GM23338 (cell line): ENCODE measurements at regions not wholly inside any gene's neighbourhood (a gene's known extent, or its start where the extent isn't known, plus 50 kb on each side); places are given as distances from the start of the nearest gene placed in this dataset.

ENCODE experiments used
- ATAC-seq: fragments of 200-7000 bp; cut with Tn5 transposase; 3 replicates; pipeline ENCODE4 v1.9.1; 2020
- DNase-seq: peaks from one replicate; pipeline ENCODE4 v3.0.0-alpha.2; 2015; ENCODE audit warnings: low spot score
- H2AFZ ChIP-seq: fragments of 200-600 bp; sonication (generic); 2 replicates; pipeline ENCODE4 v1.8.0; 2016; ENCODE audit warnings: antibody characterized with exemption, mild to moderate bottlenecking, moderate library complexity
- H3F3A ChIP-seq: fragments of 200-600 bp; sonication (generic); replicated peaks from 2 replicates; pipeline ENCODE4 v1.8.0; 2017; ENCODE audit warnings: antibody characterized with exemption, mixed run types, low read depth
- H3K27ac ChIP-seq: fragments of 200-600 bp; sonication (generic); 2 replicates; pipeline ENCODE4 v1.6.1; 2016; ENCODE audit warnings: low read depth
- H3K27me3 ChIP-seq: fragments of 200-600 bp; sonication (generic); 2 replicates; pipeline ENCODE4 v1.8.0; 2016; ENCODE audit warnings: mild to moderate bottlenecking, mixed run types, moderate library complexity; ENCODE audit not compliant: insufficient read depth
- H3K36me3 ChIP-seq: fragments of 200-600 bp; sonication (generic); 2 replicates; pipeline ENCODE4 v1.8.0; 2016; ENCODE audit warnings: mild to moderate bottlenecking; ENCODE audit not compliant: insufficient read depth
- H3K4me1 ChIP-seq: fragments of 200-600 bp; sonication (generic); 2 replicates; pipeline ENCODE4 v1.8.0; 2016; ENCODE audit warnings: mild to moderate bottlenecking, moderate library complexity; ENCODE audit not compliant: insufficient read depth
- H3K4me2 ChIP-seq: fragments of 200-600 bp; sonication (generic); 2 replicates; pipeline ENCODE4 v1.7.1; 2017; ENCODE audit warnings: mixed run types
- H3K4me3 ChIP-seq: fragments of 200-600 bp; sonication (generic); 2 replicates; pipeline ENCODE4 v1.6.1; 2016; ENCODE audit warnings: mixed run types
- H3K79me2 ChIP-seq: fragments of 200-600 bp; sonication (generic); replicated peaks from 2 replicates; pipeline ENCODE4 v1.8.0; 2017; ENCODE audit warnings: mild to moderate bottlenecking; ENCODE audit not compliant: insufficient read depth
- H3K9me2 ChIP-seq: fragments of 200-600 bp; sonication (generic); 2 replicates; pipeline ENCODE4 v1.8.0; 2017; ENCODE audit not compliant: insufficient read depth
- H4K20me1 ChIP-seq: fragments of 200-600 bp; sonication (generic); replicated peaks from 2 replicates; pipeline ENCODE4 v1.8.0; 2017; ENCODE audit warnings: mild to moderate bottlenecking; ENCODE audit not compliant: insufficient read depth
- H3K27ac Mint-ChIP-seq: 2 replicates; pipeline ENCODE4 v1.8.0; 2020; ENCODE audit warnings: inconsistent platforms, mild to moderate bottlenecking, moderate library complexity, mixed read lengths
- H3K27me3 Mint-ChIP-seq: 3 replicates; pipeline ENCODE4 v1.8.0; 2022; ENCODE audit warnings: low read depth, mild to moderate bottlenecking, moderate library complexity, mixed read lengths, inconsistent platforms; ENCODE audit not compliant: insufficient read depth, poor library complexity
- H3K36me3 Mint-ChIP-seq: 3 replicates; pipeline ENCODE4 v1.8.0; 2021; ENCODE audit warnings: low read depth, mild to moderate bottlenecking, inconsistent platforms, moderate library complexity, mixed read lengths
- H3K4me1 Mint-ChIP-seq: 3 replicates; pipeline ENCODE4 v1.8.0; 2020; ENCODE audit warnings: mild to moderate bottlenecking, inconsistent platforms, mixed read lengths
- H3K4me3 Mint-ChIP-seq: 3 replicates; pipeline ENCODE4 v1.8.0; 2021; ENCODE audit warnings: moderate library complexity, mild to moderate bottlenecking, inconsistent platforms, mixed read lengths
- H3K9me3 Mint-ChIP-seq: 3 replicates; pipeline ENCODE4 v1.8.0; 2020; ENCODE audit warnings: moderate library complexity, mild to moderate bottlenecking, inconsistent platforms, mixed read lengths
- CREB1 ChIP-seq: fragments of 250-450 bp; sonication (Bioruptor Pico); IDR thresholded peaks from 2 replicates; pipeline ENCODE4 v1.5.0; 2020; ENCODE audit warnings: low read depth, mild to moderate bottlenecking, moderate library complexity
- EZH2 ChIP-seq: fragments of 200-600 bp; sonication (generic); IDR thresholded peaks from one replicate; pipeline ENCODE4 v1.8.0; 2017; ENCODE audit warnings: antibody characterized with exemption, mild to moderate bottlenecking, low read depth; ENCODE audit not compliant: unreplicated experiment
- EZH2phosphoT487 ChIP-seq: fragments of 200-600 bp; sonication (generic); IDR thresholded peaks from one replicate; pipeline ENCODE4 v1.8.1; 2018; ENCODE audit warnings: antibody characterized with exemption; ENCODE audit not compliant: unreplicated experiment
- JUNB ChIP-seq: IDR thresholded peaks from one replicate; pipeline ENCODE4 v1.6.1; 2016; ENCODE audit warnings: antibody characterized with exemption; ENCODE audit not compliant: unreplicated experiment
- NANOG ChIP-seq: IDR thresholded peaks from 2 replicates; pipeline ENCODE4 v1.6.1; 2016; ENCODE audit warnings: antibody characterized with exemption, borderline replicate concordance
- POLR2AphosphoS5 ChIP-seq: IDR thresholded peaks from 2 replicates; pipeline ENCODE4 v1.6.1; 2016; ENCODE audit warnings: antibody characterized with exemption, low read depth
- STAT1 ChIP-seq: IDR thresholded peaks from one replicate; pipeline ENCODE4 v1.6.1; 2016; ENCODE audit warnings: antibody characterized with exemption; ENCODE audit not compliant: unreplicated experiment
- ZNF114 ChIP-seq: fragments of 250-450 bp; sonication (Bioruptor Pico); IDR thresholded peaks from 2 replicates; pipeline ENCODE4 v1.5.0; 2020; ENCODE audit warnings: mild to moderate bottlenecking, moderate library complexity
- ZNF331 ChIP-seq: fragments of 250-450 bp; sonication (Bioruptor Pico); IDR thresholded peaks from 2 replicates; pipeline ENCODE4 v1.5.0; 2020; ENCODE audit warnings: low read depth, mild to moderate bottlenecking, moderate library complexity
- TF ChIP-seq, protein P1 (sequence below), 2 experiments: fragments of 200-600 bp in 1 of 2; sonication (generic) in 1 of 2; conservative IDR thresholded peaks; 2 replicates each; pipeline versions ENCODE4 v1.5.1 to v1.6.1; 2016 to 2017; ENCODE audit warnings: antibody characterized with exemption in 2 of 2, low read depth in 2 of 2, mild to moderate bottlenecking in 2 of 2, moderate library complexity in 1 of 2
- TF ChIP-seq, protein P2 (sequence below): fragments of 250-450 bp; sonication (Bioruptor Pico); IDR thresholded peaks from 2 replicates; pipeline ENCODE4 v1.5.0; 2020; ENCODE audit warnings: mild to moderate bottlenecking, moderate library complexity
- TF ChIP-seq, protein P3 (sequence below): IDR thresholded peaks from one replicate; pipeline ENCODE4 v1.6.1; 2018; ENCODE audit warnings: antibody characterized with exemption; ENCODE audit not compliant: unreplicated experiment

DNA sequence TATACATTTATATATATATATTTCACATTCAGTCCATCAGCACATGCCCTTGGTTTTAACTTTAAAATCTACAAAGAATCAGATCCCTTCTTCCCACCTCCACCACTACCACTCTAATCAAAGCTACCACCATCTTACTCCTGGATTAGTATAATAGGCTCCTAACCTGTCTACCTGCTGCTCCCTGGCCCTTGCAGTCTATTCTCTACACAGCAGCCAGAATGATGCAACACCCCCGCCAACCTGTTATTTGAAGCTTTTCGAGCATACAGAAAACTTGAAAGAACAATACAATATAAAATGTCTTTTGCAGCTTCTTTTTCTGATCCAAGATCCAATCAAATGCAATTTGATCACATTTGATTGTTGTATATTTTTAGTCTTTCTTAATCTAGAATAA is 165.9 kb upstream of the HMGA2 start (continued):
- no peak for TF ChIP-seq POLR2AphosphoS5
- no peak for TF ChIP-seq CREB1
- TF ChIP-seq EZH2 = no peak
- TF ChIP-seq, protein P1, sequence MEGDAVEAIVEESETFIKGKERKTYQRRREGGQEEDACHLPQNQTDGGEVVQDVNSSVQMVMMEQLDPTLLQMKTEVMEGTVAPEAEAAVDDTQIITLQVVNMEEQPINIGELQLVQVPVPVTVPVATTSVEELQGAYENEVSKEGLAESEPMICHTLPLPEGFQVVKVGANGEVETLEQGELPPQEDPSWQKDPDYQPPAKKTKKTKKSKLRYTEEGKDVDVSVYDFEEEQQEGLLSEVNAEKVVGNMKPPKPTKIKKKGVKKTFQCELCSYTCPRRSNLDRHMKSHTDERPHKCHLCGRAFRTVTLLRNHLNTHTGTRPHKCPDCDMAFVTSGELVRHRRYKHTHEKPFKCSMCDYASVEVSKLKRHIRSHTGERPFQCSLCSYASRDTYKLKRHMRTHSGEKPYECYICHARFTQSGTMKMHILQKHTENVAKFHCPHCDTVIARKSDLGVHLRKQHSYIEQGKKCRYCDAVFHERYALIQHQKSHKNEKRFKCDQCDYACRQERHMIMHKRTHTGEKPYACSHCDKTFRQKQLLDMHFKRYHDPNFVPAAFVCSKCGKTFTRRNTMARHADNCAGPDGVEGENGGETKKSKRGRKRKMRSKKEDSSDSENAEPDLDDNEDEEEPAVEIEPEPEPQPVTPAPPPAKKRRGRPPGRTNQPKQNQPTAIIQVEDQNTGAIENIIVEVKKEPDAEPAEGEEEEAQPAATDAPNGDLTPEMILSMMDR (conservative IDR thresholded peaks at IDR 0.05; ENCODE audit: low read depth in 2 of 2) = no peak

DNA sequence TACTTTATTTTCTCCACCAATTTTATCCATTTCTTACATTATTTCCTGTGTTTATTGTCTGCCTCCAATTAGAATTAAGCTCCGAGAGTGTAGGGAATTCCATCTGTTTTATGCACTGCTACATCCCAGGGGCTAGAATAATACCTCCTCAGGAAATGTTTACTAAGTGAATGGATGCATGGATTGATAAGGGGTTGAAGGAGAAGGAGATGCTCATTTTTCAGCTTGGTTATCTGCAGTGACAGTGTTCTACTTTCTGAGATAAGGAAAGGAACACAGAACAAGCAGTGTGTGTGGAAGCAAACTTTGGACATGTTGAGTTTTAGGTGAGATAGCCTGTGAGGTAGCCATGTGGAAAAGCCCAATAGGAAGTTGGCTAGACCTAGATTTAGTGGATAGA is 164.6 kb upstream of the HMGA2 start:
- peaks cover 6% of the 10 kb centered on the region; the same call in 1 of the 2 replicates for H3K4me1 ChIP-seq
- peaks cover 3% of the 10 kb centered on the region; the same call in 1 of the 3 replicates for H3K36me3 Mint-ChIP-seq
- H3K79me2 ChIP-seq = no peaks in the 10 kb centered on the region
- H4K20me1 ChIP-seq = no peaks in the 10 kb centered on the region
- peaks cover 6% of the 10 kb centered on the region for H3K27me3 Mint-ChIP-seq
- no peaks in the 10 kb centered on the region for H3K36me3 ChIP-seq
- H3K27ac ChIP-seq = no peak overlapping the region
- H3F3A ChIP-seq = no peaks in the 10 kb centered on the region
- H3K4me3 Mint-ChIP-seq = no peak overlapping the region
- no peak overlapping the region for H3K4me3 ChIP-seq
- peaks cover 7% of the 10 kb centered on the region; the same call in 1 of the 2 replicates for H3K9me2 ChIP-seq
- no peak overlapping the region for H2AFZ ChIP-seq
- no peak for DNase-seq
- peaks cover 11% of the 10 kb centered on the region for H3K9me3 Mint-ChIP-seq
- ATAC-seq = no peak
- H3K4me2 ChIP-seq = no peak overlapping the region
- H3K4me1 Mint-ChIP-seq = peaks cover 18% of the 10 kb centered on the region
- no peaks in the 10 kb centered on the region; the same call in 1 of the 2 replicates for H3K27me3 ChIP-seq
- no peak overlapping the region for H3K27ac Mint-ChIP-seq
- TF ChIP-seq, protein P2, sequence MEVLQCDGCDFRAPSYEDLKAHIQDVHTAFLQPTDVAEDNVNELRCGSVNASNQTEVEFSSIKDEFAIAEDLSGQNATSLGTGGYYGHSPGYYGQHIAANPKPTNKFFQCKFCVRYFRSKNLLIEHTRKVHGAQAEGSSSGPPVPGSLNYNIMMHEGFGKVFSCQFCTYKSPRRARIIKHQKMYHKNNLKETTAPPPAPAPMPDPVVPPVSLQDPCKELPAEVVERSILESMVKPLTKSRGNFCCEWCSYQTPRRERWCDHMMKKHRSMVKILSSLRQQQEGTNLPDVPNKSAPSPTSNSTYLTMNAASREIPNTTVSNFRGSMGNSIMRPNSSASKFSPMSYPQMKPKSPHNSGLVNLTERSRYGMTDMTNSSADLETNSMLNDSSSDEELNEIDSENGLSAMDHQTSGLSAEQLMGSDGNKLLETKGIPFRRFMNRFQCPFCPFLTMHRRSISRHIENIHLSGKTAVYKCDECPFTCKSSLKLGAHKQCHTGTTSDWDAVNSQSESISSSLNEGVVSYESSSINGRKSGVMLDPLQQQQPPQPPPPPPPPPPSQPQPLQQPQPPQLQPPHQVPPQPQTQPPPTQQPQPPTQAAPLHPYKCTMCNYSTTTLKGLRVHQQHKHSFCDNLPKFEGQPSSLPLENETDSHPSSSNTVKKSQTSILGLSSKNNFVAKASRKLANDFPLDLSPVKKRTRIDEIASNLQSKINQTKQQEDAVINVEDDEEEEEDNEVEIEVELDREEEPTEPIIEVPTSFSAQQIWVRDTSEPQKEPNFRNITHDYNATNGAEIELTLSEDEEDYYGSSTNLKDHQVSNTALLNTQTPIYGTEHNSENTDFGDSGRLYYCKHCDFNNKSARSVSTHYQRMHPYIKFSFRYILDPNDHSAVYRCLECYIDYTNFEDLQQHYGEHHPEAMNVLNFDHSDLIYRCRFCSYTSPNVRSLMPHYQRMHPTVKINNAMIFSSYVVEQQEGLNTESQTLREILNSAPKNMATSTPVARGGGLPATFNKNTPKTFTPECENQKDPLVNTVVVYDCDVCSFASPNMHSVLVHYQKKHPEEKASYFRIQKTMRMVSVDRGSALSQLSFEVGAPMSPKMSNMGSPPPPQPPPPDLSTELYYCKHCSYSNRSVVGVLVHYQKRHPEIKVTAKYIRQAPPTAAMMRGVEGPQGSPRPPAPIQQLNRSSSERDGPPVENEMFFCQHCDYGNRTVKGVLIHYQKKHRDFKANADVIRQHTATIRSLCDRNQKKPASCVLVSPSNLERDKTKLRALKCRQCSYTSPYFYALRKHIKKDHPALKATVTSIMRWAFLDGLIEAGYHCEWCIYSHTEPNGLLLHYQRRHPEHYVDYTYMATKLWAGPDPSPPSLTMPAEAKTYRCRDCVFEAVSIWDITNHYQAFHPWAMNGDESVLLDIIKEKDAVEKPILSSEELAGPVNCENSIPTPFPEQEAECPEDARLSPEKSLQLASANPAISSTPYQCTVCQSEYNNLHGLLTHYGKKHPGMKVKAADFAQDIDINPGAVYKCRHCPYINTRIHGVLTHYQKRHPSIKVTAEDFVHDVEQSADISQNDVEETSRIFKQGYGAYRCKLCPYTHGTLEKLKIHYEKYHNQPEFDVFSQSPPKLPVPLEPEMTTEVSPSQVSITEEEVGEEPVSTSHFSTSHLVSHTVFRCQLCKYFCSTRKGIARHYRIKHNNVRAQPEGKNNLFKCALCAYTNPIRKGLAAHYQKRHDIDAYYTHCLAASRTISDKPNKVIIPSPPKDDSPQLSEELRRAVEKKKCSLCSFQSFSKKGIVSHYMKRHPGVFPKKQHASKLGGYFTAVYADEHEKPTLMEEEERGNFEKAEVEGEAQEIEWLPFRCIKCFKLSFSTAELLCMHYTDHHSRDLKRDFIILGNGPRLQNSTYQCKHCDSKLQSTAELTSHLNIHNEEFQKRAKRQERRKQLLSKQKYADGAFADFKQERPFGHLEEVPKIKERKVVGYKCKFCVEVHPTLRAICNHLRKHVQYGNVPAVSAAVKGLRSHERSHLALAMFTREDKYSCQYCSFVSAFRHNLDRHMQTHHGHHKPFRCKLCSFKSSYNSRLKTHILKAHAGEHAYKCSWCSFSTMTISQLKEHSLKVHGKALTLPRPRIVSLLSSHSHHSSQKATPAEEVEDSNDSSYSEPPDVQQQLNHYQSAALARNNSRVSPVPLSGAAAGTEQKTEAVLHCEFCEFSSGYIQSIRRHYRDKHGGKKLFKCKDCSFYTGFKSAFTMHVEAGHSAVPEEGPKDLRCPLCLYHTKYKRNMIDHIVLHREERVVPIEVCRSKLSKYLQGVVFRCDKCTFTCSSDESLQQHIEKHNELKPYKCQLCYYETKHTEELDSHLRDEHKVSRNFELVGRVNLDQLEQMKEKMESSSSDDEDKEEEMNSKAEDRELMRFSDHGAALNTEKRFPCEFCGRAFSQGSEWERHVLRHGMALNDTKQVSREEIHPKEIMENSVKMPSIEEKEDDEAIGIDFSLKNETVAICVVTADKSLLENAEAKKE (CRISPR knock-in tag) = no peak
- no peak for TF ChIP-seq STAT1
- no peak for TF ChIP-seq EZH2
- TF ChIP-seq, protein P1 (conservative IDR thresholded peaks at IDR 0.05; ENCODE audit: low read depth in 2 of 2) = no peak
- no peak for TF ChIP-seq EZH2phosphoT487
- TF ChIP-seq CREB1 = no peak
- TF ChIP-seq, protein P3, sequence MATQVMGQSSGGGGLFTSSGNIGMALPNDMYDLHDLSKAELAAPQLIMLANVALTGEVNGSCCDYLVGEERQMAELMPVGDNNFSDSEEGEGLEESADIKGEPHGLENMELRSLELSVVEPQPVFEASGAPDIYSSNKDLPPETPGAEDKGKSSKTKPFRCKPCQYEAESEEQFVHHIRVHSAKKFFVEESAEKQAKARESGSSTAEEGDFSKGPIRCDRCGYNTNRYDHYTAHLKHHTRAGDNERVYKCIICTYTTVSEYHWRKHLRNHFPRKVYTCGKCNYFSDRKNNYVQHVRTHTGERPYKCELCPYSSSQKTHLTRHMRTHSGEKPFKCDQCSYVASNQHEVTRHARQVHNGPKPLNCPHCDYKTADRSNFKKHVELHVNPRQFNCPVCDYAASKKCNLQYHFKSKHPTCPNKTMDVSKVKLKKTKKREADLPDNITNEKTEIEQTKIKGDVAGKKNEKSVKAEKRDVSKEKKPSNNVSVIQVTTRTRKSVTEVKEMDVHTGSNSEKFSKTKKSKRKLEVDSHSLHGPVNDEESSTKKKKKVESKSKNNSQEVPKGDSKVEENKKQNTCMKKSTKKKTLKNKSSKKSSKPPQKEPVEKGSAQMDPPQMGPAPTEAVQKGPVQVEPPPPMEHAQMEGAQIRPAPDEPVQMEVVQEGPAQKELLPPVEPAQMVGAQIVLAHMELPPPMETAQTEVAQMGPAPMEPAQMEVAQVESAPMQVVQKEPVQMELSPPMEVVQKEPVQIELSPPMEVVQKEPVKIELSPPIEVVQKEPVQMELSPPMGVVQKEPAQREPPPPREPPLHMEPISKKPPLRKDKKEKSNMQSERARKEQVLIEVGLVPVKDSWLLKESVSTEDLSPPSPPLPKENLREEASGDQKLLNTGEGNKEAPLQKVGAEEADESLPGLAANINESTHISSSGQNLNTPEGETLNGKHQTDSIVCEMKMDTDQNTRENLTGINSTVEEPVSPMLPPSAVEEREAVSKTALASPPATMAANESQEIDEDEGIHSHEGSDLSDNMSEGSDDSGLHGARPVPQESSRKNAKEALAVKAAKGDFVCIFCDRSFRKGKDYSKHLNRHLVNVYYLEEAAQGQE = no peak
- no peak for TF ChIP-seq POLR2AphosphoS5
- no peak for TF ChIP-seq JUNB
- no peak for TF ChIP-seq NANOG
- TF ChIP-seq ZNF114 (CRISPR knock-in tag) = no peak
- no peak for TF ChIP-seq ZNF331 (CRISPR knock-in tag)
